Right atrium auricular region (tissue), 2 donors: ENCODE measurements at regions not wholly inside any gene's neighbourhood (a gene's known extent, or its start where the extent isn't known, plus 50 kb on each side); places are given as distances from the start of the nearest gene placed in this dataset.

Experiments used
- DNase-seq: peaks from one replicate; pipeline ENCODE4 v3.0.0-alpha.2; 2019; ENCODE audit warnings: low spot score
- H3K27ac ChIP-seq, 2 donors: fragments of 200-600 bp; sonication (generic); 1 replicate in 1 of 2; 2 replicates in 1 of 2; pipeline ENCODE4 v1.5.1; 2016 to 2019
- H3K27me3 ChIP-seq, 2 donors: fragments of 200-600 bp; sonication (generic); one replicate each; pipeline versions ENCODE4 v1.5.1 to v1.6.0; 2017 to 2019
- H3K36me3 ChIP-seq: fragments of 200-600 bp; sonication (generic); one replicate; pipeline ENCODE4 v1.5.1; 2016
- H3K4me1 ChIP-seq, 2 donors: fragments of 200-600 bp; sonication (generic); one replicate each; pipeline versions ENCODE4 v1.5.1 to v1.6.0; 2017 to 2019
- H3K4me3 ChIP-seq, 2 donors: fragments of 200-600 bp; sonication (generic); 1 replicate in 1 of 2; 2 replicates in 1 of 2; pipeline ENCODE4 v1.5.1; 2017 to 2019; ENCODE audit warnings: mild to moderate bottlenecking in 1 of 2, moderate library complexity in 1 of 2
- H3K9me3 ChIP-seq, 2 donors: fragments of 200-600 bp; sonication (generic); one replicate each; pipeline ENCODE4 v1.5.1; 2019
- TF ChIP-seq, protein P1 (sequence below), 2 donors: fragments of 200-600 bp; sonication (generic); IDR thresholded peaks; one replicate each; pipeline ENCODE4 v1.5.1; 2019; ENCODE audit warnings: antibody characterized with exemption in 2 of 2

DNA sequence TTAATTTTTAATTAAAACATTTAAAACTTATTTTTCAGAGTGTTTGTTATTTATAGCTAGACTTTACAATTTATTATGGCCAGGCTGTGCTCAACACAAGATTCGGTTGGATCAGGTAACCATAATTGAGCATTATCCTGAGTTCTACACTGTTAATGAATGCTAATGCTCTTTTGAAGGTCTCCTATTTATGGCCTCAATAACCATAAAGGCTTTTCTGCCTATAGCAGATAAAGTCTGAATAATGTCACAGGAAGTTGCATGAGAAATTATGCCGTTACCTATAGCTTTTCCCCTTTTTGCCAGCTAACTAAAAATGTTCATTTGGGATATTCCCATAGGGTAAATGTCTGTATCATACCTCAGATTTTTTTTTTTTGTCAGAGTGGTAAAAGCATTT, 269.4 kb upstream of the E2F7 start:
- Histone ChIP-seq H3K4me1 (no peaks in the 10 kb centered on the region), H3K9me3 (no peaks in the 10 kb centered on the region), H3K27ac (no peak overlapping the region), H3K27me3 (no peaks in the 10 kb centered on the region), H3K4me3 (no peak overlapping the region), H3K36me3 (no peaks in the 10 kb centered on the region)
- TF ChIP-seq, protein P1, sequence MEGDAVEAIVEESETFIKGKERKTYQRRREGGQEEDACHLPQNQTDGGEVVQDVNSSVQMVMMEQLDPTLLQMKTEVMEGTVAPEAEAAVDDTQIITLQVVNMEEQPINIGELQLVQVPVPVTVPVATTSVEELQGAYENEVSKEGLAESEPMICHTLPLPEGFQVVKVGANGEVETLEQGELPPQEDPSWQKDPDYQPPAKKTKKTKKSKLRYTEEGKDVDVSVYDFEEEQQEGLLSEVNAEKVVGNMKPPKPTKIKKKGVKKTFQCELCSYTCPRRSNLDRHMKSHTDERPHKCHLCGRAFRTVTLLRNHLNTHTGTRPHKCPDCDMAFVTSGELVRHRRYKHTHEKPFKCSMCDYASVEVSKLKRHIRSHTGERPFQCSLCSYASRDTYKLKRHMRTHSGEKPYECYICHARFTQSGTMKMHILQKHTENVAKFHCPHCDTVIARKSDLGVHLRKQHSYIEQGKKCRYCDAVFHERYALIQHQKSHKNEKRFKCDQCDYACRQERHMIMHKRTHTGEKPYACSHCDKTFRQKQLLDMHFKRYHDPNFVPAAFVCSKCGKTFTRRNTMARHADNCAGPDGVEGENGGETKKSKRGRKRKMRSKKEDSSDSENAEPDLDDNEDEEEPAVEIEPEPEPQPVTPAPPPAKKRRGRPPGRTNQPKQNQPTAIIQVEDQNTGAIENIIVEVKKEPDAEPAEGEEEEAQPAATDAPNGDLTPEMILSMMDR (IDR thresholded peaks at IDR 0.05): no peak
- no peak for DNase-seq

GRCh38 chr12:77328326-77328725, 263.0 kb upstream of the E2F7 start:
- TF ChIP-seq, protein P1 (IDR thresholded peaks at IDR 0.05): no peak
- no peak for DNase-seq

GRCh38 chr12:77325511-77326236, 260.3 kb upstream of the E2F7 start:
- DNase-seq: no peak
- no peaks in the 10 kb centered on the region for H3K27me3 ChIP-seq
- peaks cover 0 to 8% of the 10 kb centered on the region in 2 donors for H3K4me1 ChIP-seq
- no peaks in the 10 kb centered on the region for H3K9me3 ChIP-seq
- no peaks in the 10 kb centered on the region for H3K36me3 ChIP-seq
- H3K27ac ChIP-seq: peak overlapping the region in 1 of 2 donors; percentile 41
- TF ChIP-seq, protein P1 (IDR thresholded peaks at IDR 0.05): no peak
- peak overlapping the region; percentile 52 to 62 for H3K4me3 ChIP-seq

More at GRCh38 chr12:77328326-77328725, 263.0 kb upstream of the E2F7 start:
- Histone ChIP-seq H3K9me3 (no peaks in the 10 kb centered on the region), H3K27me3 (no peaks in the 10 kb centered on the region), H3K27ac (no peak overlapping the region), H3K4me1 (peaks cover 0 to 8% of the 10 kb centered on the region in 2 donors), H3K36me3 (no peaks in the 10 kb centered on the region), H3K4me3 (no peak overlapping the region)

DNA sequence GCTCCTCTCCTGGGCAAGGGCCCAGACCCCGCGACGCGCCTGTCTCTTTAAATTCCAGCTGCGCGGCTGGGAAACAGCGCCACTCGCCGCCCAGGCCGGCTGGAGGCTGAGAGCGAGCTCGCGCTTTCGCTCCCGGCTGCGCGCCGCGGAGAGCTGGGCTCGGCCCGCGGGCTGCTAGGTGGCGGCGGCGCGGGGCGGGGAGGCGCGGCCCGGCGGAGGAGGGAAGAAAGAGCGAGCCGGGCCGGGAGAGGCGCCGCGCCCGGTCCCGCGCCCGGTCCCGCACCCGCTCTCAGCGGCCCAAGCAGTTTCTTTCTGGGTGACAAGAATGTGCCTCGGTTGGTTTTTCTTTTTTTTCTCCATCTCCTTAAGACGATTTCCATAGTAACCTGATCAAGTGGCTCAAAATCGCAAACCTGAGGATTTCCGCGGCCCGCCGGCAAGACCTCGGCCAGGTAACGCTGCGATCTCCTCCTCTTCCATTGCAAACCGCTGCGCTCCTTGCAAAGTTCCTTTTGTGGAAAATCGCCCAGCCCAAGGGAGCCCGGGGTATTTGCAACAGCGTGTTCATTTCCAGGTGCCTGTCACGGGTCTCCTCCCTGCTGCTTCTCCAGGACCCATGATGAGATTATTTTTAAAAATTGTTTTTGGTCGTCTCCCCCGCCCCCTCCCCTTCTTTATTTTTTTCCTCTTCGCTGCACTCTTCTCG, 259.5 kb upstream of the E2F7 start:
- peak; percentile 72 for DNase-seq
- peak overlapping the region in 1 of 2 donors; percentile 41 for H3K27ac ChIP-seq
- TF ChIP-seq, protein P1 (IDR thresholded peaks at IDR 0.05): peak in 1 of 2 donors; percentile 70
- H3K9me3 ChIP-seq: no peaks in the 10 kb centered on the region
- H3K4me1 ChIP-seq: peaks cover 0 to 8% of the 10 kb centered on the region in 2 donors
- H3K36me3 ChIP-seq: no peaks in the 10 kb centered on the region
- H3K4me3 ChIP-seq: peak overlapping the region; percentile 52 to 62
- H3K27me3 ChIP-seq: no peaks in the 10 kb centered on the region

DNA sequence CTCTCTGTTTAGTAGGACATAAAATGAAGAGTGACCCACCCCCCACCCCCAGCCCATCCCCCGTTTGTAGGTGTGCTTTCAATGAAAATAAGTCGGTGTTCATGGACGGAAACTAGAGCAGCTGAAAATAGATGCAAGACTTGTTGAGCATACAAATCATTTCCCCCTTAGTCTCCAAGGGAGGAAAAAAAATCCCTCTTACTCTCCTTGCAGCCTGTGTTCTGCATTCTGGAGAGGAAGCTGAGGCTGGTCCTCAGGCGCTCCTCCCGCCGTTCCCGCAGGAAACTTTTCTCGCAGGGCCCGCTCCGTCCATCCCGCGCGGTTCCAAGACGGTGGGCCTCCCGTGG, 259.0 kb upstream of the E2F7 start:
- Histone ChIP-seq H3K4me1 (peaks cover 0 to 8% of the 10 kb centered on the region in 2 donors), H3K27ac (peak overlapping the region in 1 of 2 donors; percentile 41), H3K9me3 (no peaks in the 10 kb centered on the region), H3K36me3 (no peaks in the 10 kb centered on the region), H3K4me3 (peak overlapping the region; percentile 52 to 62), H3K27me3 (no peaks in the 10 kb centered on the region)
- DNase-seq: no peak
- TF ChIP-seq, protein P1 (IDR thresholded peaks at IDR 0.05): no peak
